PC-3 (cell line): ENCODE measurements at regions not wholly inside any gene's neighbourhood (a gene's known extent, or its start where the extent isn't known, plus 50 kb on each side); places are given as distances from the start of the nearest gene placed in this dataset.
"Not testable (repeated sequence)": the region's sequence is repeated elsewhere in the genome, so short reads cannot be mapped to it uniquely, and the experiment has no call there.

Experiments used
- ATAC-seq: fragments of 200-7000 bp; cut with Tn5 transposase; 2 replicates; pipeline ENCODE4 v1.9.1; 2020; ENCODE audit warnings: mild to moderate bottlenecking, moderate library complexity
- BruUV-seq: library from RNA; stranded (reverse); fragments of 400-500 nt; replicated peaks from 2 replicates; lab custom pipeline; 2021; lab: Mats Ljungman, UMichigan
- CTCF ChIA-PET: fragments of 300-600 bp; sonication (Branson Sonifier 250); formaldehyde crosslinking; loops from one replicate; lab custom pipeline; 2022; ENCODE audit warnings: antibody characterized with exemption; lab: Charles Lee
- POLR2A ChIA-PET: fragments of 300-600 bp; sonication (Branson Sonifier 250); formaldehyde crosslinking; loops from one replicate; lab custom pipeline; 2022; ENCODE audit warnings: antibody characterized with exemption; ENCODE audit not compliant: unreplicated experiment; lab: Charles Lee
- DNase-seq: peaks from one replicate; pipeline ENCODE4 v3.0.0-alpha.2; 2015
- H2AFZ ChIP-seq: fragments of 300-600 bp; sonication (generic); 2 replicates; pipeline ENCODE4 v1.6.0; 2016; ENCODE audit warnings: antibody characterized with exemption, low read length
- H3F3A ChIP-seq: fragments of 300-600 bp; sonication (generic); one replicate; pipeline ENCODE4 v1.6.0; 2017; ENCODE audit warnings: antibody characterized with exemption, low read length, control low read depth, mild to moderate bottlenecking; ENCODE audit not compliant: unreplicated experiment
- H3K27ac ChIP-seq: fragments of 300-600 bp; sonication (generic); 2 replicates; pipeline ENCODE4 v1.5.1; 2016; ENCODE audit warnings: mild to moderate bottlenecking, low read length
- H3K27me3 ChIP-seq: fragments of 300-600 bp; sonication (generic); 2 replicates; pipeline ENCODE4 v1.6.1; 2016; ENCODE audit warnings: low read length, mixed read lengths
- H3K36me3 ChIP-seq: fragments of 300-600 bp; sonication (generic); 2 replicates; pipeline ENCODE4 v1.6.1; 2016; ENCODE audit warnings: low read depth, mixed run types, low read length, mixed read lengths
- H3K4me1 ChIP-seq: fragments of 300-600 bp; sonication (generic); 2 replicates; pipeline ENCODE4 v1.5.1; 2016; ENCODE audit warnings: low read length; ENCODE audit not compliant: insufficient read depth
- H3K4me2 ChIP-seq: fragments of 300-600 bp; sonication (generic); 2 replicates; pipeline ENCODE4 v1.6.0; 2016; ENCODE audit warnings: low read length
- H3K4me3 ChIP-seq: fragments of 300-600 bp; sonication (generic); 2 replicates; pipeline ENCODE4 v1.5.1; 2016; ENCODE audit warnings: mild to moderate bottlenecking, low read length, mixed read lengths
- H3K79me2 ChIP-seq: fragments of 300-600 bp; sonication (generic); 2 replicates; pipeline ENCODE4 v1.6.1; 2017; ENCODE audit warnings: low read length, mixed read lengths
- H3K9ac ChIP-seq: fragments of 300-600 bp; sonication (generic); 2 replicates; pipeline ENCODE4 v1.6.0; 2016; ENCODE audit warnings: mild to moderate bottlenecking, low read length
- H3K9me2 ChIP-seq: fragments of 300-600 bp; sonication (generic); replicated peaks from 2 replicates; pipeline ENCODE4 v1.6.1; 2016; ENCODE audit warnings: mixed run types, low read length, mixed read lengths
- H3K9me3 ChIP-seq: fragments of 300-600 bp; sonication (generic); 2 replicates; pipeline ENCODE4 v1.6.1; 2016; ENCODE audit warnings: low read length, mixed read lengths
- H4K20me1 ChIP-seq: fragments of 300-600 bp; sonication (generic); 2 replicates; pipeline ENCODE4 v1.6.1; 2016; ENCODE audit warnings: low read length, mixed read lengths
- CTCF ChIP-seq: fragments of 300-600 bp; sonication (generic); conservative IDR thresholded peaks from 2 replicates; pipeline ENCODE4 v1.5.1; 2017; ENCODE audit warnings: antibody characterized with exemption, low read depth, mild to moderate bottlenecking, low read length
- EZH2 ChIP-seq: fragments of 300-600 bp; sonication (generic); IDR thresholded peaks from one replicate; pipeline ENCODE4 v1.6.1; 2017; ENCODE audit warnings: antibody characterized with exemption, mild to moderate bottlenecking, low read length; ENCODE audit not compliant: unreplicated experiment
- EZH2phosphoT487 ChIP-seq: fragments of 300-600 bp; sonication (generic); IDR thresholded peaks from 2 replicates; pipeline ENCODE4 v1.6.1; 2018; ENCODE audit warnings: mild to moderate bottlenecking, antibody characterized with exemption, low read length, borderline replicate concordance
- intact Hi-C: fragments of 100-400 bp; cut with micrococcal nuclease; formaldehyde crosslinking; loops from 2 replicates; pipeline ENCODE4 v1.9.0; 2023

GRCh38 chr18:56488739-56489138 lies 149.7 kb downstream of the TXNL1 start:
- no peak for TF ChIP-seq CTCF
- no peak for TF ChIP-seq EZH2
- no peak for TF ChIP-seq EZH2phosphoT487
- Histone ChIP-seq H3K36me3 (no peaks in the 10 kb centered on the region), H3K4me2 (no peak overlapping the region), H3K9me2 (no peaks in the 10 kb centered on the region), H4K20me1 (no peaks in the 10 kb centered on the region), H3K79me2 (no peaks in the 10 kb centered on the region), H3K27me3 (no peaks in the 10 kb centered on the region), H3F3A (no peaks in the 10 kb centered on the region), H3K4me1 (no peaks in the 10 kb centered on the region), H2AFZ (no peak overlapping the region), H3K9ac (no peak overlapping the region), H3K27ac (no peak overlapping the region), H3K9me3 (no peaks in the 10 kb centered on the region), H3K4me3 (no peak overlapping the region)
- ATAC-seq (no peak), DNase-seq (no peak)
- CTCF ChIA-PET, result no interaction called here
- intact Hi-C loops, result no loop called here
- POLR2A ChIA-PET, result no interaction called here
- no TSS peak for BruUV-seq

- Histone ChIP-seq H3K36me3 (no peaks in the 10 kb centered on the region), H3K9me2 (no peaks in the 10 kb centered on the region), H2AFZ (no peak overlapping the region), H3K4me3 (no peak overlapping the region), H3K4me2 (no peak overlapping the region), H4K20me1 (no peaks in the 10 kb centered on the region), H3K79me2 (no peaks in the 10 kb centered on the region), H3K9me3 (no peaks in the 10 kb centered on the region), H3K27me3 (no peaks in the 10 kb centered on the region), H3F3A (no peaks in the 10 kb centered on the region), H3K27ac (no peak overlapping the region), H3K9ac (no peak overlapping the region), H3K4me1 (no peaks in the 10 kb centered on the region)
- TF ChIP-seq EZH2 (no peak), EZH2phosphoT487 (no peak), CTCF (no peak)
- BruUV-seq, result no TSS peak
- no peak for DNase-seq
- intact Hi-C loops, result no loop called here
- ATAC-seq, result no peak
- POLR2A ChIA-PET, result no interaction called here
- CTCF ChIA-PET, result no interaction called here
These were observed 150.6 kb downstream of the TXNL1 start for GRCh38 chr18:56487801-56488200.

GRCh38 chr18:56483386-56483785 lies 155.0 kb downstream of the TXNL1 start:
- DNase-seq (no peak), ATAC-seq (no peak)
- no peak overlapping the region for H3K4me2 ChIP-seq
- no peaks in the 10 kb centered on the region for H3F3A ChIP-seq
- H3K27me3 ChIP-seq, result no peaks in the 10 kb centered on the region
- no peak overlapping the region for H3K9ac ChIP-seq
- ChIA-PET CTCF (no interaction called here), POLR2A (interaction anchor here (0.5 kb wide), 1 partner anchor 80 kb away, joined by 3 read pairs; no protein-coding TSS in a partner anchor)
- H4K20me1 ChIP-seq, result no peaks in the 10 kb centered on the region
- TF ChIP-seq EZH2phosphoT487, result no peak
- no peak for TF ChIP-seq EZH2
- H3K4me1 ChIP-seq, result no peaks in the 10 kb centered on the region
- no peak overlapping the region for H3K27ac ChIP-seq
- intact Hi-C loops, result no loop called here
- H3K79me2 ChIP-seq, result no peaks in the 10 kb centered on the region
- H3K36me3 ChIP-seq, result no peaks in the 10 kb centered on the region
- no peak overlapping the region for H3K4me3 ChIP-seq
- no peak overlapping the region for H2AFZ ChIP-seq
- H3K9me3 ChIP-seq, result no peaks in the 10 kb centered on the region
- no TSS peak for BruUV-seq
- no peaks in the 10 kb centered on the region for H3K9me2 ChIP-seq

- CTCF ChIA-PET, result not testable (repeated sequence)
These were observed 155.6 kb downstream of the TXNL1 start for GRCh38 chr18:56482813-56483212.

More at GRCh38 chr18:56482813-56483212, 155.6 kb downstream of the TXNL1 start:
- H3K79me2 ChIP-seq, H3K4me3 ChIP-seq, H3K36me3 ChIP-seq, H2AFZ ChIP-seq, H3F3A ChIP-seq, POLR2A ChIA-PET, H3K9me3 ChIP-seq, H3K4me1 ChIP-seq, H4K20me1 ChIP-seq, H3K4me2 ChIP-seq, H3K9ac ChIP-seq, BruUV-seq, H3K27me3 ChIP-seq, H3K27ac ChIP-seq, DNase-seq, intact Hi-C loops, ATAC-seq, H3K9me2 ChIP-seq: not testable (repeated sequence)
